SK-N-SH (cell line): ENCODE measurements at regions not wholly inside any gene's neighbourhood (a gene's known extent, or its start where the extent isn't known, plus 50 kb on each side); places are given as distances from the start of the nearest gene placed in this dataset.

Source experiments
- CTCF ChIA-PET: fragments of 300-600, 350-600 bp; formaldehyde crosslinking; extraction: SDS; loops from one replicate; lab custom pipeline; 2021; lab: Yijun Ruan, JAX
- POLR2A ChIA-PET: fragments of 350-600 bp; sonication (Branson Sonifier 250); formaldehyde crosslinking; extraction: SDS; loops from one replicate; lab custom pipeline; 2020; ENCODE audit warnings: antibody characterized with exemption, inconsistent platforms; lab: Yijun Ruan, JAX
- DNase-seq: peaks from one replicate; pipeline ENCODE4 v3.0.0; 2012
- H2AFZ ChIP-seq: fragments of 200-600 bp; sonication (generic); 2 replicates; pipeline ENCODE4 v1.8.1; 2016; ENCODE audit warnings: antibody characterized with exemption, mild to moderate bottlenecking, low read depth
- H3F3A ChIP-seq: fragments of 200-600 bp; sonication (generic); replicated peaks from 2 replicates; pipeline ENCODE3; 2016; ENCODE audit warnings: antibody characterized with exemption, mild to moderate bottlenecking; ENCODE audit not compliant: insufficient read depth
- H3K27ac ChIP-seq, 2 experiments: fragments of 200-500 bp in 1 of 2; fragments of 200-600 bp in 1 of 2; sonication (Bioruptor generic) in 1 of 2; sonication (generic), shearing (Covaris generic) in 1 of 2; 2 replicates each; pipeline versions ENCODE4 v1.5.1 to v1.6.1; 2014 to 2016; ENCODE audit warnings: low read depth in 2 of 2, inconsistent platforms in 1 of 2, low read length in 1 of 2, mild to moderate bottlenecking in 1 of 2, mixed read lengths in 1 of 2
- H3K27me3 ChIP-seq: fragments of 200-600 bp; sonication (generic), shearing (Covaris generic); 2 replicates; pipeline ENCODE4 v1.6.1; 2016; ENCODE audit warnings: mixed run types; ENCODE audit not compliant: insufficient read depth
- H3K36me3 ChIP-seq, 2 experiments: fragments of 200-500 bp in 1 of 2; fragments of 200-600 bp in 1 of 2; sonication (Bioruptor generic) in 1 of 2; sonication (generic) in 1 of 2; replicated peaks in 1 of 2; 2 replicates each; pipeline versions ENCODE3 to v1.5.1; 2014 to 2016; ENCODE audit warnings: low read length in 1 of 2, mild to moderate bottlenecking in 1 of 2; ENCODE audit not compliant: insufficient read depth in 2 of 2, control insufficient read depth in 1 of 2
- H3K4me1 ChIP-seq, 2 experiments: fragments of 200-500 bp in 1 of 2; fragments of 200-600 bp in 1 of 2; sonication (Bioruptor generic) in 1 of 2; sonication (generic), shearing (Covaris generic) in 1 of 2; 2 replicates each; pipeline versions ENCODE4 v1.5.1 to v1.6.1; 2014 to 2016; ENCODE audit warnings: low read depth in 1 of 2, low read length in 1 of 2, mixed run types in 1 of 2; ENCODE audit not compliant: insufficient read depth in 2 of 2, control insufficient read depth in 1 of 2
- H3K4me2 ChIP-seq: fragments of 200-600 bp; sonication (generic), shearing (Covaris generic); 2 replicates; pipeline ENCODE4 v1.6.1; 2017; ENCODE audit warnings: mixed run types
- H3K4me3 ChIP-seq, 2 experiments: fragments of 200-500 bp in 1 of 2; fragments of 200-600 bp in 1 of 2; sonication (Bioruptor generic) in 1 of 2; sonication (generic), shearing (Covaris generic) in 1 of 2; 2 replicates each; pipeline versions ENCODE4 v1.5.1 to v1.8.1; 2014 to 2016; ENCODE audit warnings: low read depth in 2 of 2, inconsistent platforms in 1 of 2, low read length in 1 of 2, mild to moderate bottlenecking in 1 of 2, mixed read lengths in 1 of 2, moderate library complexity in 1 of 2
- H3K79me2 ChIP-seq: fragments of 200-600 bp; sonication (generic); 2 replicates; pipeline ENCODE4 v1.8.1; 2017; ENCODE audit warnings: mild to moderate bottlenecking; ENCODE audit not compliant: insufficient read depth
- H3K9ac ChIP-seq: fragments of 200-600 bp; sonication (generic); 2 replicates; pipeline ENCODE4 v1.6.1; 2017; ENCODE audit warnings: mixed run types
- H3K9me2 ChIP-seq: fragments of 200-600 bp; sonication (generic); 2 replicates; pipeline ENCODE4 v1.6.1; 2017; ENCODE audit warnings: mixed run types
- H3K9me3 ChIP-seq: fragments of 200-600 bp; sonication (generic); 2 replicates; pipeline ENCODE4 v1.6.1; 2017; ENCODE audit warnings: mixed run types, mild to moderate bottlenecking, moderate library complexity
- H4K20me1 ChIP-seq: fragments of 200-600 bp; sonication (generic); 2 replicates; pipeline ENCODE4 v1.6.1; 2017; ENCODE audit warnings: mild to moderate bottlenecking, mixed run types; ENCODE audit not compliant: insufficient read depth
- CHD2 ChIP-seq: fragments of 150-350 bp; IDR thresholded peaks from 2 replicates; pipeline ENCODE4 v1.6.1; 2018; ENCODE audit warnings: low read length; ENCODE audit not compliant: partially characterized antibody
- ELF1 ChIP-seq: IDR thresholded peaks from 2 replicates; pipeline ENCODE4 v1.4.0; 2012
- EZH2phosphoT487 ChIP-seq: fragments of 200-600 bp; sonication (generic); IDR thresholded peaks from 2 replicates; pipeline ENCODE4 v1.6.1; 2017; ENCODE audit warnings: low read depth, mixed run types, mild to moderate bottlenecking, antibody characterized with exemption, moderate library complexity, borderline replicate concordance
- FOSL2 ChIP-seq: IDR thresholded peaks from 2 replicates; pipeline ENCODE4 v1.4.0; 2012; ENCODE audit warnings: low read depth, mild to moderate bottlenecking, moderate library complexity, borderline replicate concordance
- FOXJ3 ChIP-seq: sonication (generic); formaldehyde crosslinking; IDR thresholded peaks from 2 replicates; pipeline ENCODE4 v1.5.1; 2020; ENCODE audit warnings: mild to moderate bottlenecking, missing genetic modification reagents
- GABPA ChIP-seq: IDR thresholded peaks from 2 replicates; pipeline ENCODE4 v1.4.0; 2012; ENCODE audit warnings: low read depth, mild to moderate bottlenecking
- GATA2 ChIP-seq: sonication (generic); formaldehyde crosslinking; IDR thresholded peaks from 2 replicates; pipeline ENCODE4 v1.5.0; 2020; ENCODE audit warnings: mild to moderate bottlenecking, missing genetic modification reagents
- JUND ChIP-seq: IDR thresholded peaks from 2 replicates; pipeline ENCODE4 v1.4.0; 2012
- MEF2A ChIP-seq: IDR thresholded peaks from 2 replicates; pipeline ENCODE4 v1.4.0; 2012; ENCODE audit warnings: low read depth, borderline replicate concordance
- MXI1 ChIP-seq: IDR thresholded peaks from 2 replicates; pipeline ENCODE4 v1.6.1; 2012; ENCODE audit warnings: mild to moderate bottlenecking, low read depth, low read length, improper control_type of control experiment
- NRF1 ChIP-seq: IDR thresholded peaks from 2 replicates; pipeline ENCODE4 v1.6.1; 2012; ENCODE audit warnings: low read depth, mild to moderate bottlenecking, low read length
- PBX3 ChIP-seq: IDR thresholded peaks from 2 replicates; pipeline ENCODE4; 2012
- RAD21 ChIP-seq: IDR thresholded peaks from 2 replicates; pipeline ENCODE4 v1.6.1; 2012; ENCODE audit warnings: mild to moderate bottlenecking, low read length
- REST ChIP-seq: IDR thresholded peaks from 2 replicates; pipeline ENCODE4 v1.6.1; 2012; ENCODE audit warnings: mild to moderate bottlenecking, low read depth, low read length, moderate library complexity
- RXRA ChIP-seq: IDR thresholded peaks from 2 replicates; pipeline ENCODE4 v1.4.0; 2012; ENCODE audit warnings: low read depth, mild to moderate bottlenecking, borderline replicate concordance
- SMC3 ChIP-seq: IDR thresholded peaks from 2 replicates; pipeline ENCODE4 v1.6.1; 2012; ENCODE audit warnings: low read depth, low read length, improper control_type of control experiment
- TAF1 ChIP-seq: IDR thresholded peaks from 2 replicates; pipeline ENCODE4 v1.6.1; 2012; ENCODE audit warnings: low read depth, mild to moderate bottlenecking, low read length, moderate library complexity, borderline replicate concordance
- TCF12 ChIP-seq: IDR thresholded peaks from 2 replicates; pipeline ENCODE4 v1.4.0; 2012
- TEAD4 ChIP-seq: IDR thresholded peaks from 2 replicates; pipeline ENCODE4 v1.4.0; 2012; ENCODE audit warnings: mild to moderate bottlenecking, borderline replicate concordance; ENCODE audit not compliant: insufficient read depth
- USF1 ChIP-seq: IDR thresholded peaks from 2 replicates; pipeline ENCODE4 v1.4.0; 2012; ENCODE audit warnings: low read depth, borderline replicate concordance
- YY1 ChIP-seq: IDR thresholded peaks from 2 replicates; pipeline ENCODE4 v1.4.0; 2012; ENCODE audit warnings: low read depth, mild to moderate bottlenecking
- ZBTB33 ChIP-seq: IDR thresholded peaks from 2 replicates; pipeline ENCODE4 v1.4.0; 2012; ENCODE audit warnings: low read depth, borderline replicate concordance
- WGBS: methylation state at CpG from one replicate; pipeline ENCODE4 v1.1.6; 2017; ENCODE audit warnings: low lambda C conversion rate; 5-methylcytosine and 5-hydroxymethylcytosine counted together

GRCh38 chr4:17283251-17283650 lies 228.6 kb downstream of the QDPR start (continued):
- TF ChIP-seq ZBTB33 (no peak), YY1 (no peak), JUND (no peak), GABPA (no peak), TCF12 (no peak), MEF2A (no peak), ELF1 (no peak), EZH2phosphoT487 (no peak)
- TF ChIP-seq, all 33 proteins: peak for 0

- WGBS: 91% methylated on average over 6 of the region's 6 CpGs
- CTCF ChIA-PET: interaction anchor here (0.9 to 1.0 kb wide), 2 partner anchors 18 to 167 kb away, joined by 3 to 4 read pairs; no protein-coding TSS in a partner anchor
Observed at GRCh38 chr4:17280261-17281018, 231.4 kb downstream of the QDPR start.

More at GRCh38 chr4:17280261-17281018, 231.4 kb downstream of the QDPR start:
- Histone ChIP-seq H3K79me2 (no peaks in the 10 kb centered on the region), H3F3A (no peaks in the 10 kb centered on the region), H3K4me1 (no peaks in the 10 kb centered on the region; a peak in 2 of 4 replicates), H3K9ac (no peak overlapping the region), H2AFZ (no peak overlapping the region), H3K4me2 (no peak overlapping the region), H3K9me2 (no peaks in the 10 kb centered on the region), H3K4me3 (no peak overlapping the region), H3K9me3 (no peaks in the 10 kb centered on the region), H3K27me3 (no peaks in the 10 kb centered on the region), H4K20me1 (no peaks in the 10 kb centered on the region), H3K36me3 (no peaks in the 10 kb centered on the region), H3K27ac (no peak overlapping the region)
- TF ChIP-seq PBX3 (no peak), FOSL2 (no peak), SMC3 (no peak), RXRA (no peak), MXI1 (no peak), GABPA (no peak), MEF2A (no peak), JUND (no peak), CHD2 (no peak), REST (no peak), GATA2 (CRISPR knock-in tag) (no peak), USF1 (no peak), RAD21 (no peak), TEAD4 (no peak), TAF1 (no peak), TCF12 (no peak), FOXJ3 (CRISPR knock-in tag) (no peak), NRF1 (no peak)
- POLR2A ChIA-PET: no interaction called here
- DNase-seq: no peak
